Hematopoietic multipotent progenitor cell treated with erythropoietin and hydrocortisone succinate and interleukin-3 and kit ligand, for 4 days (in vitro differentiated cells): ENCODE measurements at regions not wholly inside any gene's neighbourhood (a gene's known extent, or its start where the extent isn't known, plus 50 kb on each side); places are given as distances from the start of the nearest gene placed in this dataset.

ENCODE experiments used
- DNase-seq: peaks from one replicate; pipeline ENCODE4 v3.0.0-alpha.2; 2015

DNA sequence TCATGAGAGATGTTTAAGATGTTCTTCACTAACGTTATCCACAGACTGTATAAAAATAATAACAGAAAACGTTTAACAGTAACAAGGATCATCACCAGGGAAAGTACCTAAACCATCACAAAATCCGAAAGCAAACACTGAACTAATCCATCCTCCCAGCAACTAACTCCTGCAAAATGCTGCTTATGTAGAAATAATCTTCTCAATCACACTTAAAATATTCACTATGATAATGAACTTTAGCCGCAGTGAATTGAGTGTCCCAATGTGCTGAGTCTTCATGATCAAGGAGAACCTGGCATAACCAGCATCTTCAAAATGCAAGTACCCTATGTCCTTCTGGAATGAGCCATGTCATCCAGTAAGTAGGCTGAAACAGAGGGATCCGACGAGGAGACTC is 166.1 kb downstream of the LTN1 start:
- DNase-seq = no peak

DNA sequence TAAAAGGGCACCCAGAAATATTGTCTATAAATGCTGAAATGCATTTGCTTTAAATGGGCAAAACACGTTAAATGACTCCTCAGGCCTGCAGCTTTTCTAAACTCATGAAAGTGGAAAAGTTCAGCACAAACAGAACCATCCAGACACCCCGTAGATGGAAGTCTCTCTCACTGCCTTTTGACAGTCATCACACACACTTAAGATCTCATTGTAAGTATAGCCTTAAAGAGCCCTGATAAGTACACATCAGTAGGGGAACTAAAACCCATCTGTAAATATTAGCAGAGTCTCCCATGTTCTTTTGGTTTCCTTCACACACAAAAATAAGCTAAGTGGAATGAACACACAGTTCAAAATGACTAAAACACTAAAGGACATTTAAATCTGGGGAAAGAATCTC is 166.7 kb downstream of the LTN1 start:
- DNase-seq = no peak

DNA sequence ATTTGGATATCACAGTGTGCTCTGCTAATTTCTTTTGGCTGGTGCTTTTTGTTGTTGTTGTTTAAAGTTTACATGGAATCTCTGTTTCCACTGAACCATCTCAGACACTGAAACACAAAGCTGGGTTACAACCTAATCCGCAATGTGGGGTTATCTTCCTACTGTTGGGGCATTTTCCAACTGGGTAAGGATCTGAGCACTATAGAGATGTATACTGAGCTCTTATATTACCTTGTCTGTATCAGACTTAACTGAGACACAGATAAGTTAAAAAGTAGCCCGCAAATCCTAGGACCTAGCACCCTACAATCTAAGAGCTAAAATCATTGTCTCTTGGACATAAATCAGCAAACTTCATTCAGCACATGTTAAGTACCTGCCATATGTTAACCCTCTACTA is 169.2 kb downstream of the LTN1 start:
- no peak for DNase-seq

DNA sequence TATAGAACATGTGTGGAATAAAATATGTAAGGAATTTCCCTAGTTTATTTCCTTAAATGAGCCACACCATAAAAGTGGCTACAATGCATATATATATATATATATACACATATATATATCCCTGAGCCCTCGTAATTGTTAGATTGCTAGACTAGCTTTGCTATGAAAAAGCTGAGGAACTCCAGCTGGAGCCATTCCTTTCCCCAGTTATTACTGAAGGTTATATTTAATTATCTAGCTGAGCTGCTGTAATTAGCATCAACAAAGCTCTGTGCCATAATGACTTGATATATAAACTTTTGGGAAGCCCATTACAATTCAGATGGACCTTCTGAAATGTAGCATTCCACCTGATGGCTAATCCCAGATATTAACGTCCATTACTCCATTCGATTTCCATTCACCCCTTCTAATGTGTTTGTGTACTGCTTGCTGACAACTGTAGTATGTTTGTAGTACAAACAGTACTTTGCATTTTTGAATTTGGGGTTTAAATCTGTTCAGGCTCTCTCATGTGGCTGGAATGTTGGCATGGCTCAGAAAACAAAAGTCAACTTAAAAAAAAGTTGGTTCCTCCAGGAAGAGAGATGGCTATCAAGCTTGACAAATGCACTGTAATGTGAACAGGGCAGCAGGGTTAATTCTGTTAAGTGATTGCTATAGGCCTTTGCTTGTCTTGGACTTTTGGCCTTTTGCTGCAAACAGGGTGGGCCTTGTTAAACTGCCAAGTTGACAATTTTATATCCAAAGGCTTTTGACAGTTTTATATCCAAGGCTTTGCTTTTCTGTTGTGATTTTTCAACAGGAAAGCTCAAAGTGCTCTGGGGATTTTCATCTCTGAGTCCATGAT is 170.0 kb downstream of the LTN1 start:
- DNase-seq = no peak

DNA sequence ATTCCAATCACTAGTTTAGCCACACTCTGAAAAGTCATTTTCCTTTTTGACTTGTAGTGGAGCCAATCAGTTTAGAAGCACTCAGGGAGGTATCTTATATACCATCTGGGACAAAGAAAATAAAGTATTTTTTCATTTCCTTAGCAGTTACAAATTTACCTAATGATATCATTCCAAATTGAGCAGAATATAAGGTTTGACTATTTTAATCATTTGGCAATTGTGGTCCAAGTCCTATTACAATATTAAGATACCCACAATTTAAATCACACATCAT is 170.6 kb downstream of the LTN1 start:
- no peak for DNase-seq

DNA sequence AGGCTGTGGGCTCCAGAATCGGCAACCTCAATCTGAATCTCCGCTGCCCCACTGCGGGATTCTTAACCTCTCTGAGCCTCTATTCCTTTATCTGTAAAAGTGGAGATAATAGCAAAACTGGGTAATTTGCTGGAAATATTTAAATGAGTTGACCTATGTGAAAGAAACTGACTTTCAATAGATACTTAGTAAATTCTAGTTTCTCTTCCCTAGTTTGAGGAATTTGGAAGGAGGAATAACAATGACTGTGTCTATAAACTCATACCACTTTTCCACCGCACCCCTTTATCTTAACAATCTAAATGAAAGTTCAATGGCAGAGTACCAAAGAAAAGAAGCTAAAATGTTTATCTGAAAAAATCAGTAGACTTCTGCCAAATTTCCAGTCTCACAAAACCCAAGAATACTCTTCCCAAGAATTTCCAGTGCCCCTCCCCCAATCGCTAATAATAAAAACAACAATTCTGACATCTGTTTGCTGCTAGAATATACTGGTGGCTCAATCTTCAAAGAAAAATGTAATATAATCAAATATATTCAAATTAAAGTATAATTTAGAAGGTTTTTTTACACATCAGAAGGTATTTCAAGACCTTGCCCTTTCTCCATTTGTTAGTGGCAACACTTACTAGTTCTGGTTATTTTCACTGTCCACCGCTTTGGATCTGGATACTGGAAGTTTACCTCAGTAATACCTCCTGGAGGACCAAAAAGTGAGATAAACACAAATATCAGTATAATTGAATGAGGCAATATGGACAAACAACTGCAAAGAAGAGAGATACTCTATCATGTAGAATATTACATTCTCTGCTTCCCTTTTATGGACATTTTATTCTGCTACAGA is 171.2 kb downstream of the LTN1 start:
- DNase-seq = no peak

DNA sequence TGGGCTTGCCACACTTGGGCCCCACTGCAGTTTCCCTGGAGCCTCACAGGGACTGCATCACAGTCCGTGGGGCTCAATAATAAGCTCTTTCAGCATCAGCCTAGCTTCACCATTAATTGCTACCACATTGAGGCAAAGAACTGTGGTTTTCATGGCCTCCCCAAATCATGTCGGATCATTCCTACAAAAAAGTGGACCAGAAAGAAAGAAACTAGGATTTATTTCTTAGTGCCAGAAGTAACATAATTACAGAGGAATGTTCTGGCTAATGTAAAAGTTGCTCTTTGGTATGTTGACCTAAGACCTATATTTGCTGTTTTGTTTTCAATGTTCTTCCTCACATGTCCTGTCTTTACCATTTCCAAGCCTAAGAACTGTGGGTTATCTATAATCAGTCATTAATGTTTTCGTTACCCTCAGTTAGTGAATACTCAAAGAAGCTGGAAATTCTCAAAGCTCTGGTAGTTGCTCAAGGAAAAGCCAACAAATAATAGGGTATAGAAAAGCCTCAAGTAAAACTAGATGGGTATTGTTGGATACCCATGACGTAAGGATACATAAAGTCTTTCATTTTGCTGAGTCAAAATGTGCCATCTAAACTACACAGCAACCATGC is 173.9 kb downstream of the LTN1 start:
- DNase-seq = no peak

DNA sequence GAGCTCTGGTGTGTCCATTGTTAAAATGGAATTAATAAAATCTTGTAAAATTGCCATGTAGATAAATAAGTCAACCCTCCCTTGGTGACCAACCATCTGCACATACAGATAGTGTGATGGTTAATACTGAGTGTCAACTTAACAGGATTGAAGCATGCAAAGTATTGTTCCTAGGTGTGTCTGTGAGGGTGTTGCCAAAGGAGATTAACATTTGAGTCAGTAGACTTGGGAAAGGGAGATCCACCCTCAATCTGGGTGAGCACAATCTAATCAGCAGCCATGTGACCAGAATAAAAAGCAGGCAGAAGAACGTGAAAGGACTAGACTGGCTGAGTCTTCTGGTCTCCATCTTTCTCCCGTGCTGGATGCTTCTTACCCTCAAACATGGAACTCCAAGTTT is 174.8 kb downstream of the LTN1 start:
- peak; percentile 31 for DNase-seq

DNA sequence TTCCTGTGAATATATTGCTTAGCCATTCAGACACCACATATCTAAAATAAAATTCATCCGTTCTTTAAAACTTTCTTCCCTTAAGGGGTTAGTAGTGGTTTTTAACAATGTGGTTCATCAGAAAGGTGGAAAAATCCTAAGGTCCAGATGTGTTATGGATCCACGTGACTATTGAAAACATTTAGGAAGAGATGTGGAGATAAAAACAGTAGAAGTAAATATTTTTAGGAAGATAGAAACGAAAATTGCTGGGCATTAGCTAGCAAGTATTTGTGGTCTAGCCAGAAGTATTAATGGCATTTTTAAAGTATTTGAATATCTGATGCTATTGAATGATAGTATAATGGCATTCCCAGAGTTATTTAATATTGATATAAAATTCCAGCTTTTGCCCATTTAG is 180.8 kb downstream of the LTN1 start:
- DNase-seq = no peak

DNA sequence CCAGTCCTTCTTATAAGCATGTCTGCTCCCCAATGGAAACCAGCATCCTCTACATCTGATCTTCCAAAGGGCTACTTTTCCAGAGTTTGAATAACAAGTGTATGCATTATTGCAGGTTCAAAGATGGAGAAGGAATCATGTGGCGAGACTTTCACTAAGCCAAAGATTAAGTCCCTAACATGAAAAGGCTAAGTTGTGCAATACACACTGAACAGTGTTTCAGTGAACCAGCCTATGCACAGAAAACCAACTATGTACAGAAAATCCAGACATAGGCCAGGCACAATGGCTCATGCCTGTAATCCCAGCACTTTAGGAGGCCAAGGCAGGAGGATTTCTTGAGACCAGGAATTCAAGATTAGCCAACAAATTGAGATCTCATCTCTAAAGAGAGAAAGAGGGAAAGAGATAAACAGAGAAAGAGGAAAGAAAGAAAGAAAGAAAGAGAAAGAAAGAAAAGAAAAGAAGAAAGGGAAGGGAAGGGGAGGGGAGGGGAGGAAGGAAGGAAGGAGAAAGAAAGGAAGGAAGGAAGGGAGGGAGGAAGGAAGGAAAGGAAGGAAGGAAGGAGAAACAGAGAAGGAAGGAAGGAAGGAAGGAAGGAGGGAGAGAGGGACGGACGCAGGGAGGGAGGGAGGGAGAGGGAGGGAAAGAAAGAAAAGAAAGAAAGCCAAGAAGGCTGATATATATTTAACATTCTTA is 181.7 kb downstream of the LTN1 start:
- no peak for DNase-seq

DNA sequence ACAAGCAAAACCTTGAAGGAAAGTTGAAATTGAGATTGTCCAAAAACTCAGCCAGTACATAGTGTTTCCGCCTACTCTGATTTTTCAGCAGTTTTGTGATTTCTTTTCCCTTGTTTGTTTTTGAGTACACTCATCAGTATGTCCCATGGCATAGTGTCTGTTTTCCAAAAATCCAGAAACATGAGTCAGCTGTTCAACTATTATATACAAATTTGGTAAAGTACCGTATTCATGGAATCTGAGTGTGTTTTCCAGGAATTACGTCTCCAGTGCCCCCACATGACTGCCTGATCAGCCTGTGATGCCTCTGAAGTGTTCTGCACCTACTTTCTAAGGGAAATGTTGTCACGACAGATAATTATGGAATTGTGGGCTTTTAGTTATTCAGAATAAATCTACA is 186.8 kb downstream of the LTN1 start:
- no peak for DNase-seq

DNA sequence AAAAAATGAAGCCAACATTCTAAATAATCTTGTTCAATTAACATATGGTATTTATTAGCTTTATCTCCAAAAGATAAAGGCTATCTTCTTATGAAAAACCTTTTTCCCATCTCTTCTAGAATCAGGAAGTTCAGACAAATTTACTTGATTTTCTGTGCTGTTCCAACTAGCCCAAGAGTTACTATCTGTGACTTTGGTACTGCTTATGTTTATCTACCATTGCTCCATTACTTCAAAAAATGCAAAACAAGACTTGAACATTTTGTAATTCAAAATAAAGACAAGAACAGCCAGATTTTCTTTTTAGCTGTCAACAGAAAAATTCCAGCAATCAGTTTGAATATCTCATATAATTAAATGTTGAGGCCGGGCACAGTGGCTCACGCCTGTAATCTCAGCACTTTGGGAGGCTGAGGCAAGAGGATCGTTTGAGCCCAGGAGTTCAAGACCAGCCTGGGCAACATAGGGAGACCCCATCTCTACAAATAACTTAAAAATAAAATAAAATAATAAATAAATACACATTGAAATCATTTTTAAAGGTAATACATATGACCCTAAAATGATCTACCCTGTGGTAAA is 188.5 kb downstream of the LTN1 start:
- no peak for DNase-seq

DNA sequence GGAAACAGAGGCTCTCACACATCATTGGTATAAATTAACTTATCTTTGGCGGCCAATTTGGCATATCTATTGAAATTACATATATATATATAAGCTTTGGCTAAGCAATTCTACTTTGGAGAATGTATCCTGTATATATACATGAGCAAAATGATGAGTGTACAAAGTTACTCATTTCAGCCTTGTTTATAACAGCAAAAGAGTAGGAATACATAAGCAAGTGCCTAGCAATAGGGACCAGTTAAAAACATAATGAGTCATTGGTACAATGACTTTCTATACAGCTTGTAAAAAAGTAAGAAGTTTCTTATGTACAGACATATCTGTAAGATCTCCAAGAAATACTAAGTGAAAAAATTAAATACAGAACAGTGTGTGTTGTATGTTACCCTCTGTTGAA is 190.8 kb downstream of the LTN1 start:
- no peak for DNase-seq

DNA sequence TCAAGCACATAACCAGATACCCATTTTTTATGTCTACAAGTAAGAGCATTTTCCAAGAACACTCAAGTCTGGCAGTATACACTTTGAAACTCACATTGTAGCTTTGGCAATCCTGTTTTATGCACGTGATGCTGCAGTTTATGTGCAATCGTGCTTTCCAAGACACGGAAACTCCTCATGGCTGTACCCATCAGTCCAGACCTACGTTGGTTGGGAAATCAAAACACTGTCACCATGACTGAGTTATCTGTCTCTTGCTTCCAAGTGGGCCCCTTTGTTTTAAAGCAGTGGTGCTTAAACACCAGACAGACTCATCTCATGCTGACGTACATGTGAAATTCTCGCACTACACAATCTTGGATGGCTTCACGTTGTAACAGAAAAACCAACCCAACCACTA is 192.8 kb downstream of the LTN1 start:
- no peak for DNase-seq

DNA sequence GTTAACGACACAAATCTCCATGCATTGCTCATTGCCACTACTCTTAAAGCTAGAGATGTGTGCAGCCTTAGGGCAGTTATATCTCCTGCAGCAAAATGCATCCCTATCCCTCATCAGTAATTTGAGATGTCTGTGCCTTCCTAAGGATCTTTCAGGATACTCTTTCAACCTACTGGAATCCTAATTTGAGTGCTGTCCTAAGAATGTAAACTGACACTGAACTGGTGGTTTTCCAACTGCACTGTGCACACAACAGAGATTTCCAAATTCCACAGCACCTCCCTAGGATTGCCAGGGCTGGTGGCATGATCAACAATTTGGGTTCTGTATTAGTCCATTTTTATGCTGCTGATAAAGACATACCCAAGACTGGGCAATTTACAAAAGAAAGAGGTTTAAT is 193.9 kb downstream of the LTN1 start:
- no peak for DNase-seq

DNA sequence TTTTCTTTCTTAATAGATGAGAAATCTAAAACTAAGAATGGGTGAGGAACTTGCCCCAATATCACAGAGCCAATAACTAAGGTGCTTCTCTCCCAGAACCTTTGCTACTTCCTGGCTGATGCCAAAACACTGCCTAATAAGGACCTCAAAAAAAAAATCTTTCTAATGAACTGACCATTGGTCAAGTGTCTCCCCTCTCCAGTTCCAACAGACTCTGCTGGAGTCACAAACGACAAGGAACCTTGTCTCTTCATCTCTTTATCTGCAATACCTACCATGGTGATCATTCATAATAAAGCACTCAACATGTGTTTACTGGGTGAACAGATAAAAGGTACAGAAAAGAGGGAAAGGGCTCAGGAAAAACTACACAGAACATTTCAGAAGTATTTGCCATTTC is 197.4 kb downstream of the LTN1 start:
- DNase-seq = no peak

DNA sequence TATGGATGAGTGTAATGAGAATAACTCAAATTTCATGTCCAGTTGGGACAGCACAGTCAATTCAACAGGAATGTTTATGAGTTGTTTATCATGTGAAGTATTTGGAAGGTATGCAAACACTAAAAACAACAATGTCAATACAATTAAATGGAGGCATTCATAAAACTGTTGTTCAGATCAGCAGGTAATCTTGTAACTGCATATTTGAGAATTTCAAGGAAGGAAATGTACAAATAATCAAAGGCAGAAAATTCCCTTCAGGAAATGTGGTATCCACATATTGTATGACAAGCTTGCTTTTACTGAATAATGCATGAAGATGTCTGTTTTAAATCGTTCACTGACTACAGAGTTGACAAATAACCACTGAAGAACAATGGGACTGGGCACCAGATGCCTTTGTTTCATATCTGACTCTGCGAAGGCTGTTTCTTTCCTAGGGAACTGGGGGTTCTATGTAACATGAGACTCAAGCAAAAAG is 198.3 kb downstream of the LTN1 start:
- no peak for DNase-seq

DNA sequence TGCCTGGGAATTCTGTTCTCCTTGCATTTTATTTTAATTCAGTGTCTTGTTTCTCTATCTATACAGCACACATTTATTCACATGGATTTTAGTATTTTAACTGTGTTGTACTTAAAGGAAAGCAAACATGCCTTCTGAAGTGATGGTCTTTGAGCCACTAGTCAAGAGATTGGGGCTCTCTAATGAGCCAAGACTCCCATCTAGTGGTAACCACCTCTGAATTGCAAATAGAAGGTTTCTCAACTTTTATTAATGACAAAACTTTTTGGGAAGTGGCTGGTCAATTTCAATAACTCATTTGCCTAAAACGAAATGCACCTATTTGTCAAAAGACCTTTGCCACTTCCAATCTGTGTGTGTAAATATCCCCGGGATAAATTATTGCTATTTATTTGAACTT is 199.6 kb downstream of the LTN1 start:
- peak; percentile 66 for DNase-seq

DNA sequence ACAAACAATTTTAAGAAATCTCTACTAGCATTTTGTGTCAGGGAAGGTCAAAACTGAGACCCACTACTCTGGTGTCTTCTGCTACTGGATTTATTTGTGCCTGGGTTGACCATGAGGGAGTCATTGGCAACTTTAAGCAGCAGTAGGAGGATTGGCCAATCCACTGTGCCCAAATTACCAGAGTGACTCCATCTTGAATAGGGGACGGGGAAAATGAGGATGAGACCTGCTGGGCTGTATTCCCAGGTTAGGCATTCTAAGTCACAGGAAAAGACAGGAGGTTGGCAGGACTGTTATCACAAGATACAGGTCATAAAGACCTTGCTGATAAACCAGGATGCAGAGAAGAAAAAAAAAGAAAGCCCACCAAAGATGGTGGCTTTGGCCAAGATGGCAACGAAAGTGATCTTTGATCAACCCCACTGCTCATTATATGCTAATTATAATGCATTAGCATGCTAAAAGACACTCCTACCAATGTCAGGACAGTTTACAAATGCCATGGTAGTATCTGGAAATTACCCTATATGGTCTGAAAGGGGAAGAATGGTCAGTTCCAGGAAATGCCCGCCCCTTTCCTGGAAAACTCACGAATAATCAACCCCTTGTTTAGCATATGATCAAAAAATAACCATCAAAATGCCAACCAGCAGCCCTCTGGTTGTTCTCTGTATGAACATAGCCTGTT is 200.9 kb downstream of the LTN1 start:
- DNase-seq = peak; percentile 9

DNA sequence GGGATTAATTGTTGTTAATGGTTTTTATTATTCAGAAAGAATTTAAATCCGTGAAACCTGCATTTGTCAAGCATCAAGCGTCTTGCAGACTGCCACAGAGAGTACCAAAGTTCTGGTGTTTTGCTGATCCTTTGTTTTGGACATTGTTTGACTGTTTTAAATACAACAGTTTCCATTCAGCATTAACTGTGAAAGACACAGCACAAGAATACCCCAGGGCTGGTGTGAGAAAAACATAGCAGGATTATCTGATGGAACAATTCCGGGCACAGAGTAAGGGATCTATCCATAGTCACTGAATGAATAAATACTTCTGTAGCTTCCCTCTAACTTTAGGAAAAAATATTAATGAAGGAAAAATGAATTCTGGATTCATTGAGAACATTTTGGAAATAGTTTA is 202.3 kb downstream of the LTN1 start:
- DNase-seq = no peak

DNA sequence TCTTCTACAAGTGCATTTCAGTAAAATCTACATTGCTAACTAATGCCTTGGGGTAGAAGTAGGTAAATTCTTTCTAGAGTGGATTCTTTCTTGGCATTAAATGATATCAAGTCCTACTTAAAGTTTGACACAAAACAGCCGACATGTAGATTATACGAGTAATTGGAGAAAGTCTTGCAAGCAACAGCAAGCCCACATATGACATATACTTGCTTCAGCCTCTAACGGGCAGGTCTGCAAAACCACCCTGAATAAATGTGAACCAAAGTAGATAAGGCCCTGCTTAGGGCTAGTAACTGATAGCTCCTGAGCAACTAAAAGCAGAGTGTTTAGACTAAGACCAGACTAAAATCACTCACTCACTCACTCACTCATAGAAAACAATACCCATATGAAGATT is 203.2 kb downstream of the LTN1 start:
- peak; percentile 91 for DNase-seq

DNA sequence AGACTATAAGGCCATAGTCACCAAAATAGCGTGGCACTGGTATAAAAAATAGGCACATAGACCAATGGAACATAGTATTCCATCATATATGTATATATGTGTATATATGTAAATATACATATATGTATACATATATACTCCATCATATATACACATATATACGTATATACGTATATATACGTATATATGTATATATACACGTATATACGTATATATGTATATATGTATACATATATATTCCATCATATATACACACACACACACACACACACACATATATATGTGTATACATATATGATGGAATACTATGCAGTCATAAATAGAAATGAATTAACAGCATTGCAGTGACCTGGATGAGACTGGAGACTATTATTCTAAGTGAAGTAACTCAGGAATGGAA is 204.6 kb downstream of the LTN1 start:
- no peak for DNase-seq
